Glutamatergic neuron (in vitro differentiated cells): ENCODE measurements at regions not wholly inside any gene's neighbourhood (a gene's known extent, or its start where the extent isn't known, plus 50 kb on each side); places are given as distances from the start of the nearest gene placed in this dataset.

ENCODE experiments used
- DNase-seq: peaks from one replicate; pipeline ENCODE4 v3.0.0; 2022
- H3K27ac Mint-ChIP-seq: one replicate; pipeline ENCODE4 v1.8.0; 2020; ENCODE audit warnings: mild to moderate bottlenecking, mixed read lengths, inconsistent platforms; ENCODE audit not compliant: unreplicated experiment
- H3K27me3 Mint-ChIP-seq: one replicate; pipeline ENCODE4 v1.8.0; 2020; ENCODE audit warnings: mild to moderate bottlenecking, moderate library complexity, mixed read lengths, inconsistent platforms; ENCODE audit not compliant: unreplicated experiment
- H3K36me3 Mint-ChIP-seq: one replicate; pipeline ENCODE4 v1.8.0; 2020; ENCODE audit warnings: mild to moderate bottlenecking, mixed read lengths, inconsistent platforms; ENCODE audit not compliant: unreplicated experiment
- H3K4me1 Mint-ChIP-seq: one replicate; pipeline ENCODE4 v1.8.0; 2020; ENCODE audit warnings: mild to moderate bottlenecking, low read depth, mixed read lengths, inconsistent platforms; ENCODE audit not compliant: unreplicated experiment
- H3K4me3 Mint-ChIP-seq: one replicate; pipeline ENCODE4 v1.8.0; 2020; ENCODE audit warnings: mild to moderate bottlenecking, mixed read lengths, inconsistent platforms; ENCODE audit not compliant: unreplicated experiment
- H3K9me3 Mint-ChIP-seq: one replicate; pipeline ENCODE4 v1.8.0; 2020; ENCODE audit warnings: mild to moderate bottlenecking, moderate library complexity, mixed read lengths, inconsistent platforms; ENCODE audit not compliant: unreplicated experiment
- TF ChIP-seq, protein P1 (sequence below): fragments of 200-600 bp; sonication (generic); IDR thresholded peaks from one replicate; pipeline ENCODE4 v1.5.0; 2021; ENCODE audit not compliant: partially characterized antibody, unreplicated experiment

DNA sequence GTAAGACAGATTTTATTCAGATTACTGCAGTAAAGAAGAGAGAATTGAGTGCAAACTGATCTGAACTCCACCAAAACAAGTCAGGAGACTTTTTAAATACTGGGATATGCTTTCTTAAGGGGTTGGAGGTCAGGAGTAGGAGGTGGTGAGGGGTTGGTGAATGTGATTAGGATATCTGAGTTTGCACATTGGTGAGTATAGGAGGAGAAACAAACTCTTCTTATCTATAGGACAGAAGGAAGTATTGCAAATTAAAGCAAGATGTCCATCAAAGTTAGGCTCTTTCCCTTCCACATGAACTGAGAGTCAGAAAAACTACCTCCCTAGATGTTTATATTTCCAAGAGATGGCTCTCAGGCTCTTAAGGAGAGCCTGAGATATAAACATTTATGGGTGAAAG lies 114.6 kb upstream of the HTR1E start:
- no peak for DNase-seq
- H3K36me3 Mint-ChIP-seq: no peaks in the 10 kb centered on the region
- no peak overlapping the region for H3K27ac Mint-ChIP-seq
- H3K27me3 Mint-ChIP-seq: no peaks in the 10 kb centered on the region
- no peaks in the 10 kb centered on the region for H3K9me3 Mint-ChIP-seq
- H3K4me1 Mint-ChIP-seq: no peaks in the 10 kb centered on the region
- no peak overlapping the region for H3K4me3 Mint-ChIP-seq
- TF ChIP-seq, protein P1, sequence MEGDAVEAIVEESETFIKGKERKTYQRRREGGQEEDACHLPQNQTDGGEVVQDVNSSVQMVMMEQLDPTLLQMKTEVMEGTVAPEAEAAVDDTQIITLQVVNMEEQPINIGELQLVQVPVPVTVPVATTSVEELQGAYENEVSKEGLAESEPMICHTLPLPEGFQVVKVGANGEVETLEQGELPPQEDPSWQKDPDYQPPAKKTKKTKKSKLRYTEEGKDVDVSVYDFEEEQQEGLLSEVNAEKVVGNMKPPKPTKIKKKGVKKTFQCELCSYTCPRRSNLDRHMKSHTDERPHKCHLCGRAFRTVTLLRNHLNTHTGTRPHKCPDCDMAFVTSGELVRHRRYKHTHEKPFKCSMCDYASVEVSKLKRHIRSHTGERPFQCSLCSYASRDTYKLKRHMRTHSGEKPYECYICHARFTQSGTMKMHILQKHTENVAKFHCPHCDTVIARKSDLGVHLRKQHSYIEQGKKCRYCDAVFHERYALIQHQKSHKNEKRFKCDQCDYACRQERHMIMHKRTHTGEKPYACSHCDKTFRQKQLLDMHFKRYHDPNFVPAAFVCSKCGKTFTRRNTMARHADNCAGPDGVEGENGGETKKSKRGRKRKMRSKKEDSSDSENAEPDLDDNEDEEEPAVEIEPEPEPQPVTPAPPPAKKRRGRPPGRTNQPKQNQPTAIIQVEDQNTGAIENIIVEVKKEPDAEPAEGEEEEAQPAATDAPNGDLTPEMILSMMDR: no peak

DNA sequence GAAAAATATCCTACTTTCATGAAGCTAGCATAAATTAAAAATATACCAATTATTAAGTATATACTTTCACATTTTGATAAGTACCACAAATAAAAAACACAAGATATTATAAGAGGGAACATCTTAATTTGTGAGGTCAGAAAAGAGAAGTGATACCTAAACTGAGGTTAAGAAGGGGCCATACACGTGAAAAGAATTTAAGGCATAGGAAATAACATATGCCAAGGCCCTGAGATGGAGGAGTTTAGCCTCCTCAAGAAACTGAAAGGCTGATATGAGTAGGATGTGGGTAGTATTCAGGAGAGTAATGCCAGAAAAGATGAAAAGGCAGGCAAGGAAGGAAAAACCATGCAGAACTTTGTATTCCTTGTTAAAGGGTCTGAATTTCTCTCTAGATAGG lies 116.6 kb upstream of the HTR1E start:
- Mint-ChIP-seq H3K36me3 (no peaks in the 10 kb centered on the region), H3K9me3 (no peaks in the 10 kb centered on the region), H3K4me1 (no peaks in the 10 kb centered on the region), H3K27me3 (no peaks in the 10 kb centered on the region), H3K4me3 (no peak overlapping the region), H3K27ac (no peak overlapping the region)
- TF ChIP-seq, protein P1: no peak
- no peak for DNase-seq

GRCh38 chr6:86793649-86794048 lies 143.7 kb upstream of the HTR1E start:
- Mint-ChIP-seq H3K27me3 (no peaks in the 10 kb centered on the region), H3K9me3 (no peaks in the 10 kb centered on the region), H3K36me3 (no peaks in the 10 kb centered on the region), H3K4me1 (no peaks in the 10 kb centered on the region), H3K4me3 (no peak overlapping the region), H3K27ac (no peak overlapping the region)
- DNase-seq: no peak
- TF ChIP-seq, protein P1: no peak

GRCh38 chr6:86791476-86791875 lies 145.9 kb upstream of the HTR1E start:
- Mint-ChIP-seq H3K9me3 (no peaks in the 10 kb centered on the region), H3K27me3 (no peaks in the 10 kb centered on the region), H3K36me3 (no peaks in the 10 kb centered on the region), H3K4me3 (no peak overlapping the region), H3K27ac (no peak overlapping the region), H3K4me1 (no peaks in the 10 kb centered on the region)
- no peak for DNase-seq
- TF ChIP-seq, protein P1: no peak

DNA sequence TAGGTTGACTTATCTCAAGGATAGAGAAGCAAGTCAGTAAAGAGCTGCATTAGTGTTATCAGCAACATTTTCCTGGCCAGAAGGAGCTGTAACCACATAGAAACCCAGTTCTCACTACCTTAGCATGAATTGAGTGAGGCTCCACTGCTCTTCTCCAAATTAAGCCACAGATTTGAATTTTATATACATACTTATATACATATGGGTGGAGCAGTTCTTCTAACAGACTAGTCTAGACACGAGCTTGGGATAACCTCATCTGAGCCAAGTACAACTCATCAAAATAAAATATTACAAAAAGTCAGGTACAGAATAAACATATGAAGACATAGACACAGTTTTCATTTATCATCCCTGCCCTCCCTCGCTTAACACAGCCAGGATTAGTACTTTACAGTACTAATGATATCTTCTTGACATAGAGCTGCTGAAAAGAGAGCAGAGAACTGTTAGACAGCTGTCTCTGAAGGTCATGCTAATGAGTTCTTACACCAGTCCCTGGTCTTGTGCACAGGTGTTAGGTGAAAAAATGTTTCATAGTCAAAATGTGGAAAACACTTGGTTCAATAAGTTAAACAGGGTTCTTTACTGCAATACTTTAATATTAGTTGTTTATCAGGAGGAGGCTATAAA lies 147.4 kb upstream of the HTR1E start:
- no peak for DNase-seq
- Mint-ChIP-seq H3K4me3 (no peak overlapping the region), H3K27me3 (no peaks in the 10 kb centered on the region), H3K4me1 (no peaks in the 10 kb centered on the region), H3K9me3 (no peaks in the 10 kb centered on the region), H3K36me3 (no peaks in the 10 kb centered on the region), H3K27ac (no peak overlapping the region)
- TF ChIP-seq, protein P1: no peak
